ENCODE measurements at regions not wholly inside any gene's neighbourhood (a gene's known extent, or its start where the extent isn't known, plus 50 kb on each side); places are given as distances from the start of the nearest gene placed in this dataset.

- intact Hi-C loops (cut with micrococcal nuclease) (no loop called here), dilution Hi-C loops (cut with MboI; ENCODE audit: extremely low pct_ligation_motif_present, low sequenced_read_pairs) (no loop called here)
- Histone ChIP-seq H3K9me3 (replicated peaks; ENCODE audit: control insufficient read depth, insufficient read depth, low read length) (no peaks in the 10 kb centered on the region), H3K4me1 (ENCODE audit: control insufficient read depth, extremely low read depth, insufficient read depth, low read length) (no peaks in the 10 kb centered on the region), H3K9ac (replicated peaks; ENCODE audit: extremely low read depth, insufficient read depth, low read length) (no peak overlapping the region), H3K9me1 (replicated peaks; ENCODE audit: control insufficient read depth, extremely low read depth, insufficient read depth, low read length) (no peaks in the 10 kb centered on the region), H2AFZ (ENCODE audit: low read depth, low read length) (no peak overlapping the region), H3K4me2 (ENCODE audit: insufficient read depth, low read length) (no peak overlapping the region), H3K27ac (ENCODE audit: insufficient read depth, low read depth, low read length) (no peak overlapping the region), H3K36me3 (ENCODE audit: control insufficient read depth in 2 of 2, extremely low read depth in 1 of 2, insufficient read depth in 2 of 2, low read length in 2 of 2) (no peaks in the 10 kb centered on the region), H3K27me3 (ENCODE audit: control insufficient read depth in 2 of 2, insufficient read depth in 2 of 2, low read length in 2 of 2) (no peaks in the 10 kb centered on the region), H4K20me1 (replicated peaks; ENCODE audit: control insufficient read depth, extremely low read depth, insufficient read depth, low read length) (no peaks in the 10 kb centered on the region), H3K4me3 (replicated peaks in 1 of 3; ENCODE audit: insufficient read depth in 1 of 3, low read depth in 1 of 3, low read length in 3 of 3) (no peak overlapping the region), H3K79me2 (ENCODE audit: control insufficient read depth, insufficient read depth, low read length) (no peaks in the 10 kb centered on the region)
- BruUV-seq (replicated peaks), result no TSS peak
- ChIA-PET POLR2A (no interaction called here), CTCF (no interaction called here)
- FAIRE-seq, result no peak
- DNase-seq (ENCODE audit: low read depth, low spot score), result no peak
- no peak for TF ChIP-seq EZH2 (IDR thresholded peaks at IDR 0.05; ENCODE audit: borderline replicate concordance, low read depth, low read length, severe bottlenecking)
- no peak for TF ChIP-seq MYC (IDR thresholded peaks at IDR 0.05; ENCODE audit: low read depth, low read length)
- no peak for TF ChIP-seq FOS (IDR thresholded peaks at IDR 0.05; ENCODE audit: borderline replicate concordance, insufficient read depth, low read length)
- no peak for TF ChIP-seq GATA2 (IDR thresholded peaks at IDR 0.05; ENCODE audit: insufficient read depth, insufficient read length, low read depth, low read length)
- TF ChIP-seq POLR2AphosphoS5 (IDR thresholded peaks at IDR 0.05; ENCODE audit: insufficient read depth, low read depth, low read length), result no peak
- TF ChIP-seq CTCF (IDR thresholded peaks at IDR 0.05; ENCODE audit: extremely low read depth in 1 of 2, insufficient read depth in 1 of 2, low read depth in 1 of 2, low read length in 2 of 2), result no peak
Observed at GRCh38 chr9:88033359-88033702, 59.0 kb upstream of the CDK20 start.

DNA sequence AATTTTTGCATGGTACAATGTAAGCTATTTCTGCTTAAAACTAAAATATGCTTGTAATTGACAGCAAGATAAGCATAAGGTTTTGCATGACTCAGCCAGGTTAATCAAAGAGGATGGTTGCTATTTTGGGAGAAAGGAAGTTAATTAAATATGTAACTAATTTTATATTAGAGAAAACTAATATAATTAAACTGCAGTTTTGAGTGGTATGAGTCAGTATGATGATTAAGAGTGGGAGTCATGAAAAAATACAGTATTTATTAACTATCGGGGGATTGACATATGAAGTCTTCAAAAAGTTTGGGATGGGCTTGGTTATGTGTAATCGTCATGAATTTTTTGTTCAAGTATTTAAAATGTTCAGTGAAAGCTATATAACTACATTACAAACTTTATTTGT is 54.0 kb upstream of the CDK20 start:
- no peak overlapping the region for H3K9ac ChIP-seq (replicated peaks; ENCODE audit: extremely low read depth, insufficient read depth, low read length)
- no peaks in the 10 kb centered on the region for H4K20me1 ChIP-seq (replicated peaks; ENCODE audit: control insufficient read depth, extremely low read depth, insufficient read depth, low read length)
- intact Hi-C loops (cut with micrococcal nuclease), result no loop called here
- H3K4me2 ChIP-seq (ENCODE audit: insufficient read depth, low read length), result no peak overlapping the region
- DNase-seq (ENCODE audit: low read depth, low spot score) (no peak), FAIRE-seq (no peak)
- no peaks in the 10 kb centered on the region for H3K79me2 ChIP-seq (ENCODE audit: control insufficient read depth, insufficient read depth, low read length)
- H3K4me3 ChIP-seq (replicated peaks in 1 of 3; ENCODE audit: insufficient read depth in 1 of 3, low read depth in 1 of 3, low read length in 3 of 3), result no peak overlapping the region
- ChIA-PET CTCF (no interaction called here), POLR2A (no interaction called here)
- no peaks in the 10 kb centered on the region for H3K27me3 ChIP-seq (ENCODE audit: control insufficient read depth in 2 of 2, insufficient read depth in 2 of 2, low read length in 2 of 2)
- no TSS peak for BruUV-seq (replicated peaks)
- no peaks in the 10 kb centered on the region for H3K9me3 ChIP-seq (replicated peaks; ENCODE audit: control insufficient read depth, insufficient read depth, low read length)
- dilution Hi-C loops (cut with MboI; ENCODE audit: extremely low pct_ligation_motif_present, low sequenced_read_pairs), result no loop called here
- H3K9me1 ChIP-seq (replicated peaks; ENCODE audit: control insufficient read depth, extremely low read depth, insufficient read depth, low read length), result no peaks in the 10 kb centered on the region
- H2AFZ ChIP-seq (ENCODE audit: low read depth, low read length), result no peak overlapping the region
- H3K27ac ChIP-seq (ENCODE audit: insufficient read depth, low read depth, low read length), result no peak overlapping the region
- TF ChIP-seq EZH2 (IDR thresholded peaks at IDR 0.05; ENCODE audit: borderline replicate concordance, low read depth, low read length, severe bottlenecking) (no peak), CTCF (IDR thresholded peaks at IDR 0.05; ENCODE audit: extremely low read depth in 1 of 2, insufficient read depth in 1 of 2, low read depth in 1 of 2, low read length in 2 of 2) (no peak)
- no peaks in the 10 kb centered on the region for H3K4me1 ChIP-seq (ENCODE audit: control insufficient read depth, extremely low read depth, insufficient read depth, low read length)
- no peaks in the 10 kb centered on the region for H3K36me3 ChIP-seq (ENCODE audit: control insufficient read depth in 2 of 2, extremely low read depth in 1 of 2, insufficient read depth in 2 of 2, low read length in 2 of 2)

All from endothelial cell of umbilical vein (primary cell).